Neuronal stem cell (in vitro differentiated cells): ENCODE measurements at regions not wholly inside any gene's neighbourhood (a gene's known extent, or its start where the extent isn't known, plus 50 kb on each side); places are given as distances from the start of the nearest gene placed in this dataset.
A peak's percentile ranks its signal among the peaks of the same experiment; 100 is the strongest.
"Not testable (repeated sequence)": the region's sequence is repeated elsewhere in the genome, so short reads cannot be mapped to it uniquely, and the experiment has no call there.

Experiments used
- DNase-seq: peaks from one replicate; pipeline ENCODE4 v3.0.0-alpha.2; 2013; ENCODE audit warnings: low spot score
- H2AFZ ChIP-seq: one replicate; pipeline ENCODE4 v1.6.1; 2013; ENCODE audit warnings: mild to moderate bottlenecking, low read length, inconsistent platforms
- H2AK5ac ChIP-seq: 2 replicates; pipeline ENCODE4 v1.6.1; 2013; ENCODE audit warnings: low read depth, mild to moderate bottlenecking, inconsistent platforms, low read length, moderate library complexity, mixed read lengths
- H2BK120ac ChIP-seq: 2 replicates; pipeline ENCODE4 v1.6.1; 2013; ENCODE audit warnings: low read depth, mild to moderate bottlenecking, inconsistent platforms, low read length, moderate library complexity, mixed read lengths
- H2BK12ac ChIP-seq: one replicate; pipeline ENCODE4 v1.6.1; 2013; ENCODE audit warnings: low read length, inconsistent platforms
- H2BK15ac ChIP-seq: 2 replicates; pipeline ENCODE4 v1.6.1; 2013; ENCODE audit warnings: mild to moderate bottlenecking, low read length, inconsistent platforms, mixed read lengths
- H2BK5ac ChIP-seq: one replicate; pipeline ENCODE4 v1.6.1; 2013; ENCODE audit warnings: inconsistent platforms, mild to moderate bottlenecking, low read length, moderate library complexity
- H3K14ac ChIP-seq: one replicate; pipeline ENCODE4 v1.6.1; 2013; ENCODE audit warnings: low read length, inconsistent platforms
- H3K18ac ChIP-seq: 2 replicates; pipeline ENCODE4 v1.6.1; 2013; ENCODE audit warnings: low read length, inconsistent platforms
- H3K23ac ChIP-seq: 2 replicates; pipeline ENCODE4 v1.6.1; 2013; ENCODE audit warnings: low read depth, mild to moderate bottlenecking, mixed read lengths, low read length, inconsistent platforms; ENCODE audit not compliant: poor library complexity
- H3K27ac ChIP-seq: replicated peaks from 3 replicates; pipeline ENCODE4 v1.5.1; 2013; ENCODE audit warnings: low read length, inconsistent platforms
- H3K27me3 ChIP-seq, 3 experiments: 2 replicates each; pipeline ENCODE4 v1.6.1; 2013; ENCODE audit warnings: low read length in 3 of 3, mild to moderate bottlenecking in 2 of 3, inconsistent platforms in 1 of 3, low read depth in 1 of 3, mixed read lengths in 1 of 3, moderate library complexity in 1 of 3; ENCODE audit not compliant: control insufficient read depth in 3 of 3, insufficient read depth in 3 of 3
- H3K36me3 ChIP-seq, 2 donors: replicated peaks in 1 of 2; 2 replicates each; pipeline ENCODE4 v1.6.1; 2013; ENCODE audit warnings: low read length in 2 of 2; ENCODE audit not compliant: control insufficient read depth in 2 of 2, insufficient read depth in 2 of 2
- H3K4ac ChIP-seq: 2 replicates; pipeline ENCODE4 v1.6.1; 2013; ENCODE audit warnings: inconsistent platforms, mild to moderate bottlenecking, low read length, moderate library complexity
- H3K4me1 ChIP-seq, 2 donors: 1 replicate in 1 of 2; 2 replicates in 1 of 2; pipeline ENCODE4 v1.6.1; 2013; ENCODE audit warnings: low read length in 2 of 2, low read depth in 1 of 2; ENCODE audit not compliant: control insufficient read depth in 2 of 2, insufficient read depth in 1 of 2
- H3K4me2 ChIP-seq: one replicate; pipeline ENCODE4 v1.6.1; 2013; ENCODE audit warnings: mild to moderate bottlenecking, low read length, inconsistent platforms; ENCODE audit not compliant: insufficient read depth, poor library complexity, severe bottlenecking
- H3K4me3 ChIP-seq, 2 donors: 2 replicates each; pipeline ENCODE4 v1.5.1; 2013; ENCODE audit warnings: low read length in 2 of 2, mild to moderate bottlenecking in 2 of 2, inconsistent platforms in 1 of 2, moderate library complexity in 1 of 2
- H3K79me1 ChIP-seq: one replicate; pipeline ENCODE4 v1.6.1; 2013; ENCODE audit warnings: low read depth, mild to moderate bottlenecking, inconsistent platforms, low read length, moderate library complexity
- H3K9ac ChIP-seq: one replicate; pipeline ENCODE4 v1.6.1; 2013; ENCODE audit warnings: mild to moderate bottlenecking, low read depth, low read length, inconsistent platforms; ENCODE audit not compliant: poor library complexity
- H3K9me3 ChIP-seq, 2 donors: replicated peaks in 1 of 2; 2 replicates each; pipeline versions ENCODE3 to v1.6.1; 2013; ENCODE audit warnings: low read length in 2 of 2, mild to moderate bottlenecking in 2 of 2, inconsistent platforms in 1 of 2, low read depth in 1 of 2, mixed read lengths in 1 of 2, moderate library complexity in 1 of 2; ENCODE audit not compliant: control insufficient read depth in 2 of 2, insufficient read depth in 1 of 2
- H4K8ac ChIP-seq: one replicate; pipeline ENCODE4 v1.6.1; 2013; ENCODE audit warnings: low read depth, mild to moderate bottlenecking, inconsistent platforms, low read length, moderate library complexity
- H4K91ac ChIP-seq: one replicate; pipeline ENCODE4 v1.6.1; 2013; ENCODE audit warnings: low read length, low read depth, mild to moderate bottlenecking, inconsistent platforms; ENCODE audit not compliant: poor library complexity
- WGBS, 2 donors: extraction: QIAGEN DNeasy Blood & Tissue Kit; methylation state at CpG; one replicate each; pipeline ENCODE4 v1.1.7; 2013; ENCODE audit warnings: missing lambda C conversion rate in 2 of 2, mixed read lengths in 1 of 2; ENCODE audit not compliant: insufficient read length in 2 of 2, insufficient replicate concordance in 1 of 2; ENCODE audit errors: extremely low coverage in 2 of 2; 5-methylcytosine and 5-hydroxymethylcytosine counted together

DNA sequence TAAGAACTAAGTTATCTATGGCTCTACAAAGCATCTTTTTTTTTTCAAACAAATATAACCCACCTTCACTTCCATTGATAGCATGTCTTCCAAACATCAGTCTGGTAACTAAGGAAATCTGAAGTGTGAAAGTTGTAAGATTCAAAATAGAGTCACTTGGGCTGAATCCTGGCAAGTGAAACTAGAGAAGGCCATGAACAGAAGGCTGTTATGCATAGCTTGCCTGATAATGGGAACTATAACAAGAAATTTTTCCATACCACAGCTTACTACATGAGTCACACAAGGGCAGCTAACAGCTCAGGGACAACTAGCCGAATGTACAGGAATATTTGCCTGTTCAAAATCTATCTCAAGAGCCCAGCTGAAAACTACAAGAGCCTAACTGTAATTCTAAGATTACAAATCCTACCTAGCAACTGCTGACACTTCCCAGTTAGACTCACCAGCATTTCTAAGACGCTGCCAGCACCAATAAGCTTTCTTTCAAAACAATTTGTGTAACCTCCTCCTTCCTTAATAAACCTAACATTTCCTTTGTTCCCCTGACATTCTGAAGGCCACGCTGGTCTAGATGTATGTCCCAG lies 1066.5 kb downstream of the PLOD2 start:
- no peak overlapping the region for H3K27ac ChIP-seq
- peak; percentile 21 for DNase-seq

DNA sequence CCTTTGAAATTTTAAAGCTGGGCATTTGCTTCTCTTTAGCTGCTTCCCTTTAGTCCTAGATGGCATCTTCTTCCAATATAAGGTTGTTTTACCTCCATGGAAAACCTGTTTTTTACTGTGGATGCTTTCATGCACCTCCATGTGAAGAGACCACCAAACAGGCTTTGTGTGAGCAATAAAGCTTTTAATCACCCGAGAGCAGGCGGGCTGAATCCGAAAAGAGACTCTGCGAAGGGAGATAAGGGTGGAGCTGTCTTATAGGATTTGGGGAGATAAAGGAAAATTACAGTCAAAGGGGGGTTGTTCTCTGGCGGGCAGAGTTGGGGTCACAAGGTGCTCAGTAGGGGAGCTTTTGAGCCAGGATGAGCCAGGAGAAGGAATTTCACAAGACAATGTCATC lies 1049.8 kb downstream of the PLOD2 start:
- H3K27ac ChIP-seq, H3K36me3 ChIP-seq, H3K18ac ChIP-seq, H3K4me3 ChIP-seq, H3K4me2 ChIP-seq, H3K79me1 ChIP-seq, H2AK5ac ChIP-seq, H4K8ac ChIP-seq, DNase-seq, H3K9me3 ChIP-seq, H2BK5ac ChIP-seq, H3K4me1 ChIP-seq, H2BK120ac ChIP-seq, H3K23ac ChIP-seq, H3K27me3 ChIP-seq, H2BK12ac ChIP-seq, H3K9ac ChIP-seq, H3K4ac ChIP-seq, H2BK15ac ChIP-seq, H4K91ac ChIP-seq, H3K14ac ChIP-seq: not testable (repeated sequence)
- WGBS, 2 donors: no CpG with 5 or more reads among the region's 5 CpGs
- H2AFZ ChIP-seq: peak overlapping the region; percentile 40

More for the DNA sequence above, 1066.5 kb downstream of the PLOD2 start:
- no peak overlapping the region for H2BK15ac ChIP-seq
- H3K9ac ChIP-seq: no peak overlapping the region
- H3K27me3 ChIP-seq: no peaks in the 10 kb centered on the region
- H3K79me1 ChIP-seq: no peaks in the 10 kb centered on the region
- no peak overlapping the region for H4K8ac ChIP-seq
- no peaks in the 10 kb centered on the region for H3K4me1 ChIP-seq
- no peak overlapping the region for H2BK12ac ChIP-seq
- no peak overlapping the region for H4K91ac ChIP-seq
- H3K23ac ChIP-seq: no peak overlapping the region
- no peaks in the 10 kb centered on the region for H3K9me3 ChIP-seq
- H3K4ac ChIP-seq: no peak overlapping the region
- H3K14ac ChIP-seq: no peak overlapping the region
- peak overlapping the region; percentile 42 for H2AFZ ChIP-seq
- no peak overlapping the region for H3K4me2 ChIP-seq
- no peak overlapping the region for H2AK5ac ChIP-seq
- H3K18ac ChIP-seq: no peak overlapping the region
- no peak overlapping the region for H2BK120ac ChIP-seq
- no peak overlapping the region for H3K4me3 ChIP-seq
- no CpG with 5 or more reads among the region's 3 CpGs for WGBS, 2 donors
- H3K36me3 ChIP-seq: no peaks in the 10 kb centered on the region
- H2BK5ac ChIP-seq: no peak overlapping the region

DNA sequence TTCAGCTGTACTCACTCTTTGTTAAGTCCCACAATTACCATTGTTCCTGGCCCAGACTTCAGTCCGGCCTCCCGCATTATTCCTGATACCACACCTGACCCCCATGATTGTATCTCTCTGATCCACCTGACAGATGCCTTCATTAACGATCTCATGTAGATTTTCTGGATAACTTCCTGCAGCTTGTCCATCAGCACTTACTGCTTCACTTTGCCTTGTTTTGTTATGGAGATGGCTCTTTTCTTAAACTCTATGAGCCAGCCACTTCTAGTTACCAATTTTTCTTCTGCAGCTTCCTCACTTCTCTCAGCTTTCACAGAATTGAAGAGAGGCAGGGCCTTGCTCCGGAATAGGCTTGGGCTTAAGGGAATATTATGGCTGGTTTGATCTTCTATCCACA lies 1044.2 kb downstream of the PLOD2 start:
- Histone ChIP-seq H2AFZ (peak overlapping the region; percentile 24), H3K4ac (no peak overlapping the region), H3K36me3 (no peaks in the 10 kb centered on the region), H3K18ac (no peak overlapping the region), H3K14ac (no peak overlapping the region), H2BK15ac (no peak overlapping the region), H2BK120ac (no peak overlapping the region), H3K4me1 (peaks cover 0 to 2% of the 10 kb centered on the region in 2 donors), H2AK5ac (no peak overlapping the region), H3K27me3 (no peaks in the 10 kb centered on the region), H2BK5ac (no peak overlapping the region), H3K27ac (no peak overlapping the region), H4K91ac (no peak overlapping the region), H3K23ac (no peak overlapping the region), H3K9me3 (no peaks in the 10 kb centered on the region), H3K9ac (no peak overlapping the region), H3K4me3 (no peak overlapping the region), H3K79me1 (no peaks in the 10 kb centered on the region), H4K8ac (no peak overlapping the region), H3K4me2 (no peak overlapping the region), H2BK12ac (no peak overlapping the region)
- no CpG with 5 or more reads among the region's 4 CpGs for WGBS, 2 donors
- DNase-seq: no peak

DNA sequence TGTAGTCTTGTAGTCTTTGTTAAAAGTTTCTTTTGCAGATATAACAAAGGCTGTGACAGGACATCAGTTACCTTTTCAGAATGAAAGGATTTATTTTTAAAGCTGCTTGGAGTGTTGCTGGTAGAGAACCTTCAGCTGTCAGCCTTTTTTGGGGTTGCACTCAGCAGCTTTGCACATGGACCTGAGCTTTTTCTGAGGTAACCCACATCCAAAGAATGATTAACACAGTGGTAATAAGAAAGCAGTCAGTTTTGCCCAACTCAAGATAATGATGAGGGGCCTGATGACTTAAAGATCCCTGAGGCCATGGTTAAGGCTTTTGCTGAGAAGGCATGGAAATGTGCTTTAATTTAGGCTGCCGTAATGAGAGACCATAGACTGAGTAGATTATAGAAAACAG lies 1042.7 kb downstream of the PLOD2 start:
- Histone ChIP-seq H3K36me3 (no peaks in the 10 kb centered on the region), H3K14ac (no peak overlapping the region), H3K9ac (no peak overlapping the region), H4K8ac (no peak overlapping the region), H3K4ac (no peak overlapping the region), H3K27ac (no peak overlapping the region), H2BK15ac (no peak overlapping the region), H2BK5ac (no peak overlapping the region), H2AK5ac (no peak overlapping the region), H4K91ac (no peak overlapping the region), H2BK12ac (no peak overlapping the region), H3K4me3 (no peak overlapping the region), H3K79me1 (no peaks in the 10 kb centered on the region), H3K9me3 (no peaks in the 10 kb centered on the region), H3K18ac (no peak overlapping the region), H3K4me1 (peaks cover 0 to 2% of the 10 kb centered on the region in 2 donors), H3K23ac (no peak overlapping the region), H3K27me3 (no peaks in the 10 kb centered on the region), H3K4me2 (no peak overlapping the region), H2BK120ac (no peak overlapping the region), H2AFZ (no peak overlapping the region)
- no CpG with 5 or more reads among the region's 1 CpG for WGBS, 2 donors
- DNase-seq: no peak
